Bone marrow (tissue), 2 donors: ENCODE measurements at regions not wholly inside any gene's neighbourhood (a gene's known extent, or its start where the extent isn't known, plus 50 kb on each side); places are given as distances from the start of the nearest gene placed in this dataset.
"Not testable (repeated sequence)": the region's sequence is repeated elsewhere in the genome, so short reads cannot be mapped to it uniquely, and the experiment has no call there.

Experiments used
- DNase-seq, 2 donors: peaks; one replicate each; lab custom pipeline; 2025; lab: John Stamatoyannopoulos, UW

GRCh38 chr4:125750828-125751466 lies 436.2 kb downstream of the FAT4 start:
- no peak for DNase-seq

- no peak for DNase-seq
Measured at GRCh38 chr4:125758438-125758837, 443.7 kb downstream of the FAT4 start.

- no peak for DNase-seq
Measured at GRCh38 chr4:125760201-125760819, 445.6 kb downstream of the FAT4 start.

- DNase-seq = no peak
Measured at GRCh38 chr4:125760956-125761355, 446.2 kb downstream of the FAT4 start.

GRCh38 chr4:125762537-125762936 lies 447.8 kb downstream of the FAT4 start:
- no peak for DNase-seq

- DNase-seq = no peak
Measured at GRCh38 chr4:125765941-125766340, 451.2 kb downstream of the FAT4 start.

- no peak for DNase-seq
Measured at GRCh38 chr4:125770814-125771398, 456.2 kb downstream of the FAT4 start.

- DNase-seq = no peak
Measured at GRCh38 chr4:125772680-125773079, 457.9 kb downstream of the FAT4 start.

GRCh38 chr4:125773502-125773901 lies 458.7 kb downstream of the FAT4 start:
- DNase-seq = no peak

GRCh38 chr4:125773931-125774330 lies 459.2 kb downstream of the FAT4 start:
- DNase-seq = no peak

- no peak for DNase-seq
Measured at GRCh38 chr4:125776146-125776545, 461.4 kb downstream of the FAT4 start.

GRCh38 chr4:125780164-125780563 lies 465.4 kb downstream of the FAT4 start:
- DNase-seq = no peak

- no peak for DNase-seq
Measured at GRCh38 chr4:125780747-125781146, 466.0 kb downstream of the FAT4 start.

- DNase-seq = no peak
Measured at GRCh38 chr4:125781651-125782050, 466.9 kb downstream of the FAT4 start.

- no peak for DNase-seq
Measured at GRCh38 chr4:125784741-125785140, 470.0 kb downstream of the FAT4 start.

GRCh38 chr4:125787707-125788106 lies 473.0 kb downstream of the FAT4 start:
- DNase-seq = no peak

- no peak for DNase-seq
Measured at GRCh38 chr4:125789023-125789422, 474.3 kb downstream of the FAT4 start.

- no peak for DNase-seq
Measured at GRCh38 chr4:125791896-125792295, 477.1 kb downstream of the FAT4 start.

GRCh38 chr4:125794989-125795388 lies 480.2 kb downstream of the FAT4 start:
- no peak for DNase-seq

- no peak for DNase-seq
Measured at GRCh38 chr4:125796138-125796537, 481.4 kb downstream of the FAT4 start.

- DNase-seq = not testable (repeated sequence)
Measured at GRCh38 chr4:125797621-125798020, 482.9 kb downstream of the FAT4 start.

GRCh38 chr4:125801373-125801772 lies 486.6 kb downstream of the FAT4 start:
- no peak for DNase-seq

- DNase-seq = no peak
Measured at GRCh38 chr4:125801924-125802323, 487.2 kb downstream of the FAT4 start.

- DNase-seq = no peak
Measured at GRCh38 chr4:125808022-125808421, 493.3 kb downstream of the FAT4 start.
